GM12878 (cell line): ENCODE measurements at regions not wholly inside any gene's neighbourhood (a gene's known extent, or its start where the extent isn't known, plus 50 kb on each side); places are given as distances from the start of the nearest gene placed in this dataset.

ENCODE experiments used
- ATAC-seq: fragments of 200-7000 bp; cut with Tn5 transposase; 3 replicates; pipeline ENCODE4 v1.9.1; 2020; ENCODE audit warnings: mild to moderate bottlenecking, moderate library complexity
- BruUV-seq: library from RNA; stranded (reverse); fragments of 400-500 nt; replicated peaks from 2 replicates; lab custom pipeline; 2021; lab: Mats Ljungman, UMichigan
- CTCF ChIA-PET: fragments of 300-600 bp; sonication (Branson Sonifier 250); formaldehyde crosslinking; extraction: SDS; loops from one replicate; lab custom pipeline; 2021; ENCODE audit warnings: inconsistent platforms; lab: Yijun Ruan, JAX
- POLR2A ChIA-PET: fragments of 350-600 bp; formaldehyde crosslinking; extraction: SDS; loops from one replicate; lab custom pipeline; 2021; ENCODE audit warnings: inconsistent platforms; lab: Charles Lee
- RAD21 ChIA-PET: fragments of 300-600 bp; sonication (Branson Sonifier 250); formaldehyde crosslinking; loops from one replicate; lab custom pipeline; 2023; ENCODE audit warnings: antibody characterized with exemption; ENCODE audit not compliant: unreplicated experiment; lab: Charles Lee
- SMC1A ChIA-PET: fragments of 300-600 bp; sonication (Branson Sonifier 250); formaldehyde crosslinking; loops from one replicate; lab custom pipeline; 2023; ENCODE audit not compliant: unreplicated experiment, uncharacterized antibody; lab: Charles Lee
- DNase-seq: peaks from one replicate; pipeline ENCODE4 v3.0.0-alpha.2; 2011; ENCODE audit warnings: low read depth, low spot score
- FAIRE-seq: peaks from 3 replicates; lab custom pipeline; 2011; peaks lifted over from hg19 to GRCh38; lab: Jason Lieb, UNC
- H2AFZ ChIP-seq: 2 replicates; pipeline ENCODE4 v1.6.0; 2011; ENCODE audit warnings: low read depth, low read length, control low read depth; ENCODE audit not compliant: control insufficient read depth
- H3K27ac ChIP-seq: 2 replicates; pipeline ENCODE4 v1.5.1; 2011; ENCODE audit warnings: control low read depth; ENCODE audit not compliant: control insufficient read depth, insufficient read depth
- H3K27me3 ChIP-seq, 2 experiments: replicated peaks in 1 of 2; 2 replicates each; pipeline versions ENCODE4 v1.6.0 to v1.6.1; 2011; ENCODE audit warnings: low read length in 1 of 2; ENCODE audit not compliant: control insufficient read depth in 2 of 2, insufficient read depth in 2 of 2
- H3K36me3 ChIP-seq, 2 experiments: 2 replicates each; pipeline ENCODE4 v1.5.1; 2011; ENCODE audit warnings: low read length in 1 of 2; ENCODE audit not compliant: control insufficient read depth in 2 of 2, insufficient read depth in 2 of 2
- H3K4me1 ChIP-seq: 2 replicates; pipeline ENCODE4 v1.6.1; 2011; ENCODE audit warnings: mild to moderate bottlenecking, low read length, moderate library complexity, mixed read lengths; ENCODE audit not compliant: control insufficient read depth, insufficient read depth
- H3K4me2 ChIP-seq: 2 replicates; pipeline ENCODE4 v1.6.0; 2011; ENCODE audit warnings: control low read depth; ENCODE audit not compliant: control insufficient read depth, insufficient read depth
- H3K4me3 ChIP-seq: fragments of 200-600 bp; sonication (generic); 2 replicates; pipeline ENCODE4 v1.5.1; 2016
- H3K79me2 ChIP-seq: 2 replicates; pipeline ENCODE4 v1.6.0; 2011; ENCODE audit warnings: low read length; ENCODE audit not compliant: control insufficient read depth, insufficient read depth
- H3K9ac ChIP-seq: 2 replicates; pipeline ENCODE4 v1.8.0; 2011; ENCODE audit warnings: low read length, control low read depth, mixed read lengths; ENCODE audit not compliant: control insufficient read depth, insufficient read depth
- H3K9me3 ChIP-seq: replicated peaks from 3 replicates; pipeline ENCODE4 v1.5.1; 2011; ENCODE audit warnings: mild to moderate bottlenecking, low read length; ENCODE audit not compliant: control insufficient read depth, insufficient read depth
- H4K20me1 ChIP-seq: 2 replicates; pipeline ENCODE4 v1.6.0; 2011; ENCODE audit not compliant: control insufficient read depth, insufficient read depth
- BMI1 ChIP-seq: fragments of 450-650 bp; IDR thresholded peaks from 2 replicates; pipeline ENCODE4 v1.6.1; 2016; ENCODE audit warnings: mild to moderate bottlenecking, moderate library complexity, borderline replicate concordance
- GATAD2B ChIP-seq: fragments of 450-650 bp; conservative IDR thresholded peaks from 2 replicates; pipeline ENCODE4 v1.6.1; 2017; ENCODE audit warnings: low read depth, mild to moderate bottlenecking, moderate library complexity
- HDGF ChIP-seq: fragments of 450-650 bp; IDR thresholded peaks from 2 replicates; pipeline ENCODE4 v1.6.1; 2016; ENCODE audit warnings: antibody characterized with exemption
- RAD51 ChIP-seq: fragments of 450-650 bp; IDR thresholded peaks from 2 replicates; pipeline ENCODE4 v1.6.1; 2016; ENCODE audit warnings: moderate library complexity, mild to moderate bottlenecking, inconsistent platforms
- ZNF274 ChIP-seq: IDR thresholded peaks from one replicate; pipeline ENCODE4 v1.8.0; 2011; ENCODE audit not compliant: insufficient read length, insufficient read depth
- WGBS: methylation state at CpG from one replicate; pipeline ENCODE4 v1.1.6; 2016; ENCODE audit warnings: low lambda C conversion rate; ENCODE audit not compliant: insufficient replicate concordance, insufficient coverage; ENCODE audit errors: missing lambda C conversion rate; 5-methylcytosine and 5-hydroxymethylcytosine counted together
- in situ Hi-C: fragments of 300-500 bp; cut with MboI; formaldehyde crosslinking; loops from 9 replicates; pipeline ENCODE4 v1.14.3; 2018; ENCODE audit warnings: mixed read lengths
- intact Hi-C: fragments of 100-400 bp; cut with micrococcal nuclease; formaldehyde crosslinking; loops from one replicate; pipeline ENCODE4 v1.14.2; 2022; ENCODE audit not compliant: unreplicated experiment
- TF ChIP-seq, protein P1 (sequence below): IDR thresholded peaks from 2 replicates; pipeline ENCODE4 v1.6.1; 2012; ENCODE audit warnings: low read depth, low read length, improper control_type of control experiment
- TF ChIP-seq, protein P2 (sequence below): IDR thresholded peaks from 2 replicates; pipeline ENCODE4 v1.6.1; 2012; ENCODE audit warnings: mild to moderate bottlenecking, low read depth, low read length
- TF ChIP-seq, protein P3 (sequence below): fragments of 450-650 bp; IDR thresholded peaks from 2 replicates; pipeline ENCODE4 v1.6.1; 2017; ENCODE audit warnings: borderline replicate concordance
- TF ChIP-seq, protein P4 (sequence below): fragments of 450-650 bp; IDR thresholded peaks from 2 replicates; pipeline ENCODE4 v1.6.1; 2017; ENCODE audit warnings: mild to moderate bottlenecking, moderate library complexity
- TF ChIP-seq, protein P5 (sequence below), 3 experiments: IDR thresholded peaks in 2 of 3; conservative IDR thresholded peaks in 1 of 3; 2 replicates each; pipeline ENCODE4 v1.5.1; 2011; ENCODE audit warnings: low read depth in 3 of 3, low read length in 3 of 3, mild to moderate bottlenecking in 3 of 3, control low read depth in 2 of 3, moderate library complexity in 2 of 3, inconsistent platforms in 1 of 3, mixed read lengths in 1 of 3; ENCODE audit not compliant: control insufficient read depth in 2 of 3, insufficient read depth in 1 of 3; ENCODE audit errors: extremely low read depth in 1 of 3

DNA sequence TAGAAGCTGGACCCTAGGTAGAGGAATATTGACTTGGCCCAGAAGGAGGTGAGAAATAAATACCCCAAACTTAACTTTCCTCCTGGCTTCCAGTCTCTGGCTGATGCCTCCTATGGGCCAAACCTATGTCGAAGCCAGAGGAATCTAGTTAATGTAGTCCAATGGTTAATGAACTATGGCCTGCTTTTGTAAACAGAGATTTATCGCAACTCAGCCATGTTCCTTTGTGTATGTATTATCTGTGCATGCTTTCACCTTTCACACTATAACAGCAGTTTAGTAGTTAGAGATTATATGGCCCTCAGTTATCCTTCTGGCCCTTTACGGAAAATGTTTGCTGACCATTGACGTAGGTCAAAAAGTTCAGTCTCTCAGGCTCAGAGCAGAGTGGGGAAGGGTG, 67.3 kb upstream of the BARD1 start:
- in situ Hi-C loops (no loop called here), intact Hi-C loops (no loop called here)
- DNase-seq (no peak), FAIRE-seq (no peak), ATAC-seq (no peak)
- Histone ChIP-seq H3K4me2 (no peak overlapping the region), H3K27ac (no peak overlapping the region), H2AFZ (no peak overlapping the region), H3K27me3 (no peaks in the 10 kb centered on the region), H3K36me3 (no peaks in the 10 kb centered on the region), H4K20me1 (no peaks in the 10 kb centered on the region), H3K4me3 (no peak overlapping the region), H3K9me3 (no peaks in the 10 kb centered on the region), H3K9ac (no peak overlapping the region), H3K4me1 (no peaks in the 10 kb centered on the region), H3K79me2 (no peaks in the 10 kb centered on the region)
- TF ChIP-seq, protein P1, sequence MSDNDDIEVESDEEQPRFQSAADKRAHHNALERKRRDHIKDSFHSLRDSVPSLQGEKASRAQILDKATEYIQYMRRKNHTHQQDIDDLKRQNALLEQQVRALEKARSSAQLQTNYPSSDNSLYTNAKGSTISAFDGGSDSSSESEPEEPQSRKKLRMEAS, result no peak
- TF ChIP-seq, protein P2, sequence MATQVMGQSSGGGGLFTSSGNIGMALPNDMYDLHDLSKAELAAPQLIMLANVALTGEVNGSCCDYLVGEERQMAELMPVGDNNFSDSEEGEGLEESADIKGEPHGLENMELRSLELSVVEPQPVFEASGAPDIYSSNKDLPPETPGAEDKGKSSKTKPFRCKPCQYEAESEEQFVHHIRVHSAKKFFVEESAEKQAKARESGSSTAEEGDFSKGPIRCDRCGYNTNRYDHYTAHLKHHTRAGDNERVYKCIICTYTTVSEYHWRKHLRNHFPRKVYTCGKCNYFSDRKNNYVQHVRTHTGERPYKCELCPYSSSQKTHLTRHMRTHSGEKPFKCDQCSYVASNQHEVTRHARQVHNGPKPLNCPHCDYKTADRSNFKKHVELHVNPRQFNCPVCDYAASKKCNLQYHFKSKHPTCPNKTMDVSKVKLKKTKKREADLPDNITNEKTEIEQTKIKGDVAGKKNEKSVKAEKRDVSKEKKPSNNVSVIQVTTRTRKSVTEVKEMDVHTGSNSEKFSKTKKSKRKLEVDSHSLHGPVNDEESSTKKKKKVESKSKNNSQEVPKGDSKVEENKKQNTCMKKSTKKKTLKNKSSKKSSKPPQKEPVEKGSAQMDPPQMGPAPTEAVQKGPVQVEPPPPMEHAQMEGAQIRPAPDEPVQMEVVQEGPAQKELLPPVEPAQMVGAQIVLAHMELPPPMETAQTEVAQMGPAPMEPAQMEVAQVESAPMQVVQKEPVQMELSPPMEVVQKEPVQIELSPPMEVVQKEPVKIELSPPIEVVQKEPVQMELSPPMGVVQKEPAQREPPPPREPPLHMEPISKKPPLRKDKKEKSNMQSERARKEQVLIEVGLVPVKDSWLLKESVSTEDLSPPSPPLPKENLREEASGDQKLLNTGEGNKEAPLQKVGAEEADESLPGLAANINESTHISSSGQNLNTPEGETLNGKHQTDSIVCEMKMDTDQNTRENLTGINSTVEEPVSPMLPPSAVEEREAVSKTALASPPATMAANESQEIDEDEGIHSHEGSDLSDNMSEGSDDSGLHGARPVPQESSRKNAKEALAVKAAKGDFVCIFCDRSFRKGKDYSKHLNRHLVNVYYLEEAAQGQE, result no peak
- no peak for TF ChIP-seq RAD51
- TF ChIP-seq, protein P3, sequence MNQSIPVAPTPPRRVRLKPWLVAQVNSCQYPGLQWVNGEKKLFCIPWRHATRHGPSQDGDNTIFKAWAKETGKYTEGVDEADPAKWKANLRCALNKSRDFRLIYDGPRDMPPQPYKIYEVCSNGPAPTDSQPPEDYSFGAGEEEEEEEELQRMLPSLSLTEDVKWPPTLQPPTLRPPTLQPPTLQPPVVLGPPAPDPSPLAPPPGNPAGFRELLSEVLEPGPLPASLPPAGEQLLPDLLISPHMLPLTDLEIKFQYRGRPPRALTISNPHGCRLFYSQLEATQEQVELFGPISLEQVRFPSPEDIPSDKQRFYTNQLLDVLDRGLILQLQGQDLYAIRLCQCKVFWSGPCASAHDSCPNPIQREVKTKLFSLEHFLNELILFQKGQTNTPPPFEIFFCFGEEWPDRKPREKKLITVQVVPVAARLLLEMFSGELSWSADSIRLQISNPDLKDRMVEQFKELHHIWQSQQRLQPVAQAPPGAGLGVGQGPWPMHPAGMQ, result no peak
- TF ChIP-seq, protein P4, sequence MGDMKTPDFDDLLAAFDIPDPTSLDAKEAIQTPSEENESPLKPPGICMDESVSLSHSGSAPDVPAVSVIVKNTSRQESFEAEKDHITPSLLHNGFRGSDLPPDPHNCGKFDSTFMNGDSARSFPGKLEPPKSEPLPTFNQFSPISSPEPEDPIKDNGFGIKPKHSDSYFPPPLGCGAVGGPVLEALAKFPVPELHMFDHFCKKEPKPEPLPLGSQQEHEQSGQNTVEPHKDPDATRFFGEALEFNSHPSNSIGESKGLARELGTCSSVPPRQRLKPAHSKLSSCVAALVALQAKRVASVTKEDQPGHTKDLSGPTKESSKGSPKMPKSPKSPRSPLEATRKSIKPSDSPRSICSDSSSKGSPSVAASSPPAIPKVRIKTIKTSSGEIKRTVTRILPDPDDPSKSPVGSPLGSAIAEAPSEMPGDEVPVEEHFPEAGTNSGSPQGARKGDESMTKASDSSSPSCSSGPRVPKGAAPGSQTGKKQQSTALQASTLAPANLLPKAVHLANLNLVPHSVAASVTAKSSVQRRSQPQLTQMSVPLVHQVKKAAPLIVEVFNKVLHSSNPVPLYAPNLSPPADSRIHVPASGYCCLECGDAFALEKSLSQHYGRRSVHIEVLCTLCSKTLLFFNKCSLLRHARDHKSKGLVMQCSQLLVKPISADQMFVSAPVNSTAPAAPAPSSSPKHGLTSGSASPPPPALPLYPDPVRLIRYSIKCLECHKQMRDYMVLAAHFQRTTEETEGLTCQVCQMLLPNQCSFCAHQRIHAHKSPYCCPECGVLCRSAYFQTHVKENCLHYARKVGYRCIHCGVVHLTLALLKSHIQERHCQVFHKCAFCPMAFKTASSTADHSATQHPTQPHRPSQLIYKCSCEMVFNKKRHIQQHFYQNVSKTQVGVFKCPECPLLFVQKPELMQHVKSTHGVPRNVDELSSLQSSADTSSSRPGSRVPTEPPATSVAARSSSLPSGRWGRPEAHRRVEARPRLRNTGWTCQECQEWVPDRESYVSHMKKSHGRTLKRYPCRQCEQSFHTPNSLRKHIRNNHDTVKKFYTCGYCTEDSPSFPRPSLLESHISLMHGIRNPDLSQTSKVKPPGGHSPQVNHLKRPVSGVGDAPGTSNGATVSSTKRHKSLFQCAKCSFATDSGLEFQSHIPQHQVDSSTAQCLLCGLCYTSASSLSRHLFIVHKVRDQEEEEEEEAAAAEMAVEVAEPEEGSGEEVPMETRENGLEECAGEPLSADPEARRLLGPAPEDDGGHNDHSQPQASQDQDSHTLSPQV, result no peak
- no peak for TF ChIP-seq BMI1
- no peak for TF ChIP-seq ZNF274
- TF ChIP-seq GATAD2B, result no peak
- TF ChIP-seq, protein P5, sequence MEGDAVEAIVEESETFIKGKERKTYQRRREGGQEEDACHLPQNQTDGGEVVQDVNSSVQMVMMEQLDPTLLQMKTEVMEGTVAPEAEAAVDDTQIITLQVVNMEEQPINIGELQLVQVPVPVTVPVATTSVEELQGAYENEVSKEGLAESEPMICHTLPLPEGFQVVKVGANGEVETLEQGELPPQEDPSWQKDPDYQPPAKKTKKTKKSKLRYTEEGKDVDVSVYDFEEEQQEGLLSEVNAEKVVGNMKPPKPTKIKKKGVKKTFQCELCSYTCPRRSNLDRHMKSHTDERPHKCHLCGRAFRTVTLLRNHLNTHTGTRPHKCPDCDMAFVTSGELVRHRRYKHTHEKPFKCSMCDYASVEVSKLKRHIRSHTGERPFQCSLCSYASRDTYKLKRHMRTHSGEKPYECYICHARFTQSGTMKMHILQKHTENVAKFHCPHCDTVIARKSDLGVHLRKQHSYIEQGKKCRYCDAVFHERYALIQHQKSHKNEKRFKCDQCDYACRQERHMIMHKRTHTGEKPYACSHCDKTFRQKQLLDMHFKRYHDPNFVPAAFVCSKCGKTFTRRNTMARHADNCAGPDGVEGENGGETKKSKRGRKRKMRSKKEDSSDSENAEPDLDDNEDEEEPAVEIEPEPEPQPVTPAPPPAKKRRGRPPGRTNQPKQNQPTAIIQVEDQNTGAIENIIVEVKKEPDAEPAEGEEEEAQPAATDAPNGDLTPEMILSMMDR (IDR thresholded peaks at IDR 0.05 in 2 of 3, conservative IDR thresholded peaks at IDR 0.05 in 1 of 3; ENCODE audit: control insufficient read depth in 2 of 3, extremely low read depth in 1 of 3, insufficient read depth in 1 of 3, low read depth in 3 of 3, low read length in 3 of 3), result no peak
- no peak for TF ChIP-seq HDGF
- ChIA-PET SMC1A (interaction anchor here (0.7 kb wide), 1 partner anchor 10 kb away, joined by 3 read pairs; no protein-coding TSS in a partner anchor), POLR2A (no interaction called here), CTCF (interaction anchor here (1.1 kb wide), 1 partner anchor 25 kb away, joined by 3 read pairs; no protein-coding TSS in a partner anchor), RAD21 (no interaction called here)
- WGBS, result 94% methylated on average over 4 of the region's 4 CpGs
- no TSS peak for BruUV-seq
